Fibroblast of villous mesenchyme (primary cell): ENCODE measurements at regions not wholly inside any gene's neighbourhood (a gene's known extent, or its start where the extent isn't known, plus 50 kb on each side); places are given as distances from the start of the nearest gene placed in this dataset.

Experiments
- DNase-seq: peaks from one replicate; pipeline ENCODE4 v3.0.0-alpha.2; 2010; ENCODE audit warnings: low read depth
- H3K4me3 ChIP-seq: 2 replicates; pipeline ENCODE4 v1.5.1; 2011; ENCODE audit warnings: low read depth, mild to moderate bottlenecking, low read length
- CTCF ChIP-seq: IDR thresholded peaks from 2 replicates; pipeline ENCODE4 v1.5.1; 2012; ENCODE audit warnings: low read depth, mild to moderate bottlenecking, low read length; ENCODE audit not compliant: insufficient read depth

GRCh38 chr4:99715286-99715685, 57.7 kb upstream of the C4orf54 start:
- no peak overlapping the region for H3K4me3 ChIP-seq
- DNase-seq = no peak
- no peak for TF ChIP-seq CTCF

- no peak for TF ChIP-seq CTCF
- H3K4me3 ChIP-seq = no peak overlapping the region
- no peak for DNase-seq
Observed at GRCh38 chr4:99714179-99714578, 56.6 kb upstream of the C4orf54 start.

- no peak overlapping the region for H3K4me3 ChIP-seq
- no peak for TF ChIP-seq CTCF
- DNase-seq = no peak
Observed at GRCh38 chr4:99712530-99712929, 54.9 kb upstream of the C4orf54 start.

GRCh38 chr4:99712099-99712498, 54.5 kb upstream of the C4orf54 start:
- TF ChIP-seq CTCF = no peak
- no peak overlapping the region for H3K4me3 ChIP-seq
- no peak for DNase-seq

- TF ChIP-seq CTCF = no peak
- no peak overlapping the region for H3K4me3 ChIP-seq
- no peak for DNase-seq
Observed at GRCh38 chr4:99711657-99712056, 54.0 kb upstream of the C4orf54 start.

- TF ChIP-seq CTCF = no peak
- H3K4me3 ChIP-seq = no peak overlapping the region
- peak; percentile 47 for DNase-seq
Observed at GRCh38 chr4:99710681-99711345, 53.2 kb upstream of the C4orf54 start.

- DNase-seq = no peak
- no peak for TF ChIP-seq CTCF
- H3K4me3 ChIP-seq = no peak overlapping the region
Observed at GRCh38 chr4:99710020-99710419, 52.4 kb upstream of the C4orf54 start.
